ENCODE measurements at regions not wholly inside any gene's neighbourhood (a gene's known extent, or its start where the extent isn't known, plus 50 kb on each side); places are given as distances from the start of the nearest gene placed in this dataset.
"Not testable (repeated sequence)": the region's sequence is repeated elsewhere in the genome, so short reads cannot be mapped to it uniquely, and the experiment has no call there.

DNA sequence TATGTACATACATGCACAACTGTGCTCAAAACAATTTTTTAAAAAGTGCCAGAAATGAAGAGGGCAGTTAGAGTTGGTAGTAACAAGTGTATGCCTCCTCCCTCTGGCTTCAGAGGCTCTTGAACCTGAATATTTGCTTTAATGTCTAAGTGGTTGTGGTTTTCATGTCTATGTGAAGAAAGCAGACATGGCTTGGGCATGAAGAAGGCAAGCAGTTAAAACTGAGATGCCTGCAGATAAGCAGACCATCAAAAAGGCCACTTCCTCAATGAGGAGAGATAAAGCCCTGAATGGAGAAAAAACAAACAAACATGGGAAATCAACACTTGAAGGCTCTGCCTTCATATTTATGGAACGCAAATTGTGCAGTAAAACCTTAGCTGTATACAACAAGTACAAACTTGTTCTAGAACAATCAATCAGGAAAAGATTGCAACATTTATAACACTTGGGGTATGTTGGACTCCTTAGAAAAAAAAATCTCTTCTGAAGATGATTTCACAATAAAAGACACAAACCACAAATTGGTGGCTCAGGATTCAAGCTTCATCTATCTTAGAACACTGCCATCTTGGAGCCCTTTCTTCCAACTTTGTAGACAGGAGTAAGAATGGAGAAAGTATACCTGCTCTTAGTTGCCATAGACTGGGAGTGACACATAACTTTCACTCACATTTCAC lies 52.7 kb upstream of the PLA2G4A start:
- DNase-seq: no peak

DNA sequence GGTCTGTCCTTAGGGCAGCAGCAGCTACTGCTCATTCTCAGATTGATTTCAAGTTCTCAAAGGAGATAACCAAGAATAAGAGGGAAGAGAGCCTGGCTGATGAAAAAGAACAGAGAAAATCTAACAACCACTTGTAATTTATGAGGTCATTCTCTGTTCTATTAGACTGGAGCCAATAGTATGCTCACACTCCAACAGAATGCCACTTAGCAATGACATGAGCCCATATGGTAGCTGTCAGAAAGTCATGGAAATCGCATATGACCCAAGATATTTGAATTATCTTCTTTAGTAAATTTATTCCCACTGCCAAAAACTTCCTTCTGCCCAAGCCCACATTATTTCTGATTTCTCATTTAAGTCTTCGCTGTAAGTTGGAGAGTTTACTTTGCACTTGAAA lies 53.7 kb upstream of the PLA2G4A start:
- DNase-seq: no peak

DNA sequence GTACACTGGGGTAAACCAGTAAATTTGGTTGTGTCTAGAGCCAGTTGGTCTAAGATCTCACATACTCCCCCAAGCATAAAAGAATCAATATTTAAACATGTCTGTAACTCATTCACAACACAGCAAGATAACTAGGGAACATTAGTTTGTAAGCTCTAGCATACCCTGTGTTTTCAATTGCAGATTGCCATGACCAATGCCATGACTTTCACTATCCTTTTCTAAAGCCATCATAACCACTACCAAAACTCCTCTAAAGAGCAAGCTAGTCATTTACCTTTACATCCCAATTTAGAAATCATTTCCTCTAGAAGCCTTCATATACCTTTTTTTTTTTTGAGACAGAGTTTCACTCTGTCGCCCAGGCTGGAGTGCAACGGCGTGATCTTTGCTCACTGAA lies 56.5 kb upstream of the PLA2G4A start:
- DNase-seq: no peak

DNA sequence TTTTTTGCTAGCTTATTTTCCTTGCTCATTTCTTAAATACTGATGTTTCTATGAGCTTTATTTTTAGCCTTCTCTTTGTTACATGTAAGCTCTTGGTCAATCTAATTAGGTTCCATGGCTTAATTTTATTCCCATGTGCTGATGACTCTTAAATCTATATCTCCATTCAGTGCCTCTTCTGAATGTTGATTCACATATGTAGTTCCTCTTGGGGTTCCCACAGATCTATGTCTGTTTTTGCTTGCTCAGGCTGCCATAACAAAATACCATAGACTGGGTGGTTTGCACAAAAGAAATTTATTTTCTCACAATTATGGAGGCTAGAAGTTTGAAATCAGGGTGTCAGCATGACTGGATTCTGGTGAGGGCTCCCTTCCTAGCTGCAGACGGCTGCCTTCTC lies 58.3 kb upstream of the PLA2G4A start:
- DNase-seq: no peak

DNA sequence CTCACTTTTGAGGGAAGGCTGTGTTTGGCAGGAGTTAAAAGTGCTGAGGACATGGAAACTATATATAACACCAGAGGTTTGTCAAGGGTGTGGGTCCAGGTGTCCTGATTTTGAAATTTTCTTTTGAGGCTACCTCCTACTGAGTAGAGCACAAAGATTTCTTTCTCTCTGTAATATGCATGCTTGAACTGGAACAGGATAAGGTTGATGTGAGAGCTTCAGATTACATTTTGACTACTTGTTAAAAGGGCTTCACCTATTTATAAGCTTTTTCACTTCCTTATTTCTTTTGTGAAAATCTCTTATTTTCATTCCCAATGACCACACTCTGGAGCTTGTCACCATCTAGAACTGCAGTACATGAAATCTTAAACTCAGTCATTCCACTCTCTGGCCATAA lies 59.8 kb upstream of the PLA2G4A start:
- no peak for DNase-seq

DNA sequence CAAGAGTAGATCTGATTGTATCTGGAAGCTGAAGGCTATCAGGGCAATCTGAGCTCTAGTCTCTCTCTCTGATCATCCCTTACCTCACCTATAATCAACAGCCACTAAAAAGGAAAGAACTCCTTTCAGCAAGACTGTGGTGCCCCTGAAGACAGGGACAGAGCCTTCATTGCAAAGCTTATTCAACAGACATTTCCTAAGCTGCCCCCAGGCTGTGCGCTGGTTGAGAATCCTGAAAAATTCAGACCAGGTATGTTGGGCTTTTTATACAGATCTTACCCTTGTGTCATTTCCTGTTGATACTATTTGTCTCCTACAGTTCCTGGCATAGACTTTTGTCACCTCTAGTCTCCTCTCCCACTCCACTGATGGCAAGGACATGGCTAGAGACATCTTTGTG lies 63.3 kb upstream of the PLA2G4A start:
- DNase-seq: no peak

DNA sequence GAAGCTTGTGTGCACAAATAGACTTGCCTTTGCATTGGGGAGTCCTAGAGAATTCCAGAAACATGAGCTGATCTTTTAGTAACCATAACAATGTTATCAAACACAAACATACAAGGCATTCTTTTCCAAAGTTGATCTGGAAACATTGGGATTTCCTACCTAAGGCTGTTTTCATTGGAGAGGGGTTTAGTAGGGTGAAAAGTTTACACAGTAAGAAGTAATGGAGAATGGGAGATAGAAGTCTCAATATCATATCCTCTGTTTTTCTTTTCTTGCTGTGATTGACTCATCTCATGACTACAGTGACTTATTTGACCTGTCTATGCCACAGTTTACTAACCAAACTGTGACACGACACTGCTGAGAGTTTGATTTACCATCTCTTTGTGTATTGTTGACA lies 65.6 kb upstream of the PLA2G4A start:
- no peak for DNase-seq

DNA sequence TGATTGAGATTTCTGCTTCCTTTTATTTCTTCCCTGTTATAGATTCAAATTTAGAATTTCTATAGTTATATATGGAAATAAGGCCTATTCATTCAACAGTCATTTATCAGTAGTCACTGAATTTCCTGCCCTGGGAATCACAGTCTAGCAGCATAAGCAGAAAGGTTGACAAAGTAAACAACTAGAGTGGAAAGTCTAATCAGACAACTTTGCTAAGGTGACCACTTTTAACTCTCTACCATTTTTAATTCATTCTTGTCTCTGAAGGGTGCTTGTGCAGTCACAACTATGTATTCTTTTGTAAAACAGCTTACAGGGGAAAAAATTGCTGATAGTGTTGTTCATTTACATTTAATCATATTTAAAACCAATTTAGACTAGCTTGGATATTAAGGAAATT lies 66.1 kb upstream of the PLA2G4A start:
- DNase-seq: peak; percentile 34

DNA sequence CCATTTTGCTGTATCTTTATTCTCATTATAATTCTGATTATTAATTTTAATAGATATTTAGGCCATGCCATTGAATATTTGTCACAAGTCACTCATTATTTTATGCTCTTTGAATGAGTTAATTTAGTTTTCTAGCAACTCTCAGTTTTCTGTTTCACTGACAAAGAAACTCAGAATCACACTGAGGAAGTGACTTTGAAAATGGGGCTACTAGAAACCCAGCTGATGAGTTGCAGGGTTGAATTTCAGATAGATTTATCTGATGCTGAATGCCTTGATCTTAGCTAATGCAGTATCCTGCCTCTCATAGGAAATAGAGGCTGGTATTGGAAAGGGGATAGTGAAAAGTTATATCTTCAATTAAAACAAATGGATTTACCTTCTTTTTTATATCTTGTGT lies 67.4 kb upstream of the PLA2G4A start:
- no peak for DNase-seq

DNA sequence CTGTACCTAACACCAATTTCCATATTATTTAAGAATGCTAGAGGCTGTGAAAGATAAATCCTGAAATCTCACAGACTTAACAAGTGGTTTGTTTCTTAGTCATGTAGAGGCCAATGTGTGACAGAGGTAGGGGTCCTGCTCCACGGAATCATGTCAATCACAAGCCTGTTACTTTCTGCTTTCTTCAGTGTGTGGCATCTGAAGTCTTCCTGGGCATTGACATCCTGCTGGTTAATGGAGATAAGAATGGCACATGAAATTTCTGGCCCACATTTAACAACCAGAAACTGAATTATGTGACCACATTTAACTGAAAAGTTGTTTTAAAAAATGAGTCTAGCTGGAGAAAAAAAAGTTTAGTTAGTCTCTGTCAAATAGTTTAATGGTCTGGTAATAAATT lies 68.3 kb upstream of the PLA2G4A start:
- no peak for DNase-seq

DNA sequence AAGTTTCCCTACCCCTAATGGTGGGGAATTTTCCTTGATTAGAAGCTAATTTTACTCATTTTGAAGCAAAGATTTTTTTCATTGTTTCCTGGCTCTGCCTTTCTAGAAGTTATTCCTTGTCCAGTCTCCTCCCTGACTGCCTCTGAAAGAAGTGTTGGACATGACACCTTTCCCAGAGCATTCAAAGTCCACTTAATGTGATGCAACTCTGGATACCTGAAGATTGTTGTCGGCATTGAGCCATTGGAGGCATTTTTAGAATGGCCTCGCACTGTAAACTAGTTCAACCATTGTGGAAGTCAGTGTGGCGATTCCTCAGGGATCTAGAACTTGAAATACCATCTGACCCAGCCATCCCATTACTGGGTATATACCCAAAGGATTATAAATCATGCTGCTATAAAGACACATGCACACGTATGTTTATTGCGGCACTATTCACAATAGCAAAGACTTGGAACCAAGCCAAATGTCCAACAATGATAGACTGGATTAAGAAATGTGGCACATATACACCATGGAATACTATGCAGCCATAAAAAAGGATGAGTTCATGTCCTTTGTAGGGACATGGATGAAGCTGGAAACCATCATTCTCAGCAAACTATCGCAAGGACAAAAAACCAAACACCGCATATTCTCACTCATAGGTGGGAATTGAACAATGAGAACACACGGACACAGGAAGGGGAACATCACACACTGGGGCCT lies 69.7 kb upstream of the PLA2G4A start:
- not testable (repeated sequence) for DNase-seq

DNA sequence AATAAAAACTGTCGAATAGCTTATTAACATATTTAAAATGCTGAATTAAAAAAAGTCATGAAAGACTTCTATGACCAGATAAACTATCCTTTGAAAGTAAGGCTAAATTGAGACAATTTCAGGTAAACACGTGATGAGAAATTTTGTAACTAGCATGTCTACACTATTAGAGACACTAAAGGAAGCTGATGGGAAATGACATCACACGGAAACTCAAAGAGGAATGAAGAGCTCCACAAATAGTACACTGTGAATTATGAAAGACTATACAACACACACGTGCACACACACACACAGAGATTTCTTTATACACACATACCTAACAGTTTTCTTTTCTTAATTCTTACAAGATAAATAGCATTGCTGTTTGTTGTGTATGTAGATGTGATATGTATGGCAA lies 70.9 kb upstream of the PLA2G4A start:
- DNase-seq: no peak

DNA sequence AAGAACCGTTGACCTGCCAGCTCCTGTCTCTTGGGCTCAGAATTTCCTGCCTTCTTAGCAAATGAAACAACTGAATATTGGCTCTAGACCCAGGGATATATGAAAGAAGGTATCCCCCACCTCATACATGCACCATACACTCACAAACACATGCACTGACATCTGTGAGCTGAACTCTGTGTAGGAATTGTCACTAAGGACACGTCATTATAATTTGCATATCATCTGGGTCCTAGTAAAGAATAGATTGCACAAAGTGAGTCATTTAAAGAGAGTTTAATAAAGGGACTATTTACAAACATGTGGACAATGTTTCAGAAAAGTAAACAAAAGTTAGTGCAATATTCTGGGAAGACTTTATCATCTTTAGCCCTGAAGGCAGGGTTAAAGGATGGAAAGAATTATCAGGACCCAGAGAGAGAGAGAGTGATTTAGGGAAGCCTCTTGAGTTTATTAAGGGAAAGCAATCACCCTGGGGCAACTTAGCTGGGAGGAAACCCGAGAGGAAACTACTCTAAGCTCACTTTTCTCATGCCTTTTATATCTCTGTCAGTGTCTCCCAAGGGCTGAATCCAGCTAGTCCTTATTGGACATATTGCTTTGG lies 74.1 kb upstream of the PLA2G4A start:
- DNase-seq: no peak

DNA sequence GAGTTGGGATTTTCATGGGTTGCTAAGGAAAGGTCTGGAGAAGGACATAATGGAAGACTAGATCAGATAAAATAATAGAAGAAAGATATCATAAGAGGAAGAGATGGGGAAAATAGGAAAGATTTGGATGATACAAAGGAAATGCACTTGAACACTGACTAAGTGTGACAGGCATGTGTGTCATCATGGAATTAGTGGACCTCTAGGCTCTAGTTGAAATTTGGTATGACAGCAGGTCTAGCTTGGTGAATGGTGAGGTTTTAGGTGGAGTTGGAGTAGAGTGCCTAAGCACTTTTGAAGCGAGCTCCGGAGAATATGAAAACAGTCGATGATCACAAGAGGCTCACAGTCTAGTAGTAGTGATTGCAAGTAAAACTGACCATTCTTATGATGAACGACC lies 73.0 kb upstream of the PTGS2 start:
- no peak for DNase-seq

DNA sequence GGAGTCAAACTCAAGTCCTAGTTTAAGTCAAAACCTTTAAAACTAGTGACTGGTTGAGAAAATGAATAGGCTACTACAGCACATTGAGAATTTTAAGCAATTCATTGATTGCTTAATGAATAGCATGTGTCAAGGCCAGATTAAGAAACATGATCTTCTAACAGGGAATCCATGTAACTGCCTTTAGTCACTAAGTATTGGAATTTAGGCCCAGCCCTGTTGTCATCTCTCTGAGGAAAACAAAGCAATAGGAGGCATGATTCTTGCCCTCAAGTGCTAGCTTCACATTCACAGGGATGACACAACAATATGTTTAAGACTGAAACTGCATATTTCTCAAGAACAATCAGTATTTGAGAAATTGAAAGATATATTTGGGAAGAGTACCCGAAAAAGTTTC lies 70.0 kb upstream of the PTGS2 start:
- DNase-seq: no peak

DNA sequence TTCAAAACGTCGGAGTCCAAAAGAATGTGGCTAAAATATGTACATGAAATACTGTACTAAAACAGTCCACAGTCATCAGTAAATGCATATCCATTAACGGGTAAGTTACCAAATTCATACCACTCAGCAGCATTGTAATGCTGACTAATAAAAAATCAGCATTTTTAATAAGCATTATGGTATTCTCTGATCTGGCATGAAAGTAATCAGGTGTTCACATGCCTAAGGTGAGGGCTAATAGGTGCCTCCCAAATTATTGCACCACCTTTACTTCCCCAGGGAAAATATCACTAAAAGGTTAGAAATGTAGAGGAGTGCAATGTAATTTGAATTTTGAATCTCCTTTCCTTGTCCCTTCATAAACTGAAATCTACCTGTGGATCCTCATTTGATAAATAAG lies 69.6 kb upstream of the PTGS2 start:
- DNase-seq: no peak

DNA sequence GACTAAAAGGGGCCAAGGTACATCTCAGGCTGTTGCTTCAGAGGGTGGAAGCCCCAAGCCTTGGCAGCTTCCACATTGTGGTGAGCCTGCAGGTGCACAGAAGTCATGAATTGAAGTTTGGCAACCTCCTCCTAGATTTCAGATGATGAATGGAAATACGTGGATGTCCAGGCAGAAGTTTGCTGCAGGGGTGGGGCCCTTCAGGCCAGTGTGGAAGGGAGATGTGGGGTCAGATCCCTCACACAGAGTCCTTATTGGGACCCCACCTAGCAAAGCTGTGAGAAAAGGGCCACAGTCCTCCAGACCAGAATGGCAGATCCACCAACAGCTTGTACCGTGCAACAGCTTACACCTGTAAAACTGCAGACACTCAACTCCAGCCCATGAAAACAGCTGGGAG lies 67.4 kb upstream of the PTGS2 start:
- DNase-seq: no peak

DNA sequence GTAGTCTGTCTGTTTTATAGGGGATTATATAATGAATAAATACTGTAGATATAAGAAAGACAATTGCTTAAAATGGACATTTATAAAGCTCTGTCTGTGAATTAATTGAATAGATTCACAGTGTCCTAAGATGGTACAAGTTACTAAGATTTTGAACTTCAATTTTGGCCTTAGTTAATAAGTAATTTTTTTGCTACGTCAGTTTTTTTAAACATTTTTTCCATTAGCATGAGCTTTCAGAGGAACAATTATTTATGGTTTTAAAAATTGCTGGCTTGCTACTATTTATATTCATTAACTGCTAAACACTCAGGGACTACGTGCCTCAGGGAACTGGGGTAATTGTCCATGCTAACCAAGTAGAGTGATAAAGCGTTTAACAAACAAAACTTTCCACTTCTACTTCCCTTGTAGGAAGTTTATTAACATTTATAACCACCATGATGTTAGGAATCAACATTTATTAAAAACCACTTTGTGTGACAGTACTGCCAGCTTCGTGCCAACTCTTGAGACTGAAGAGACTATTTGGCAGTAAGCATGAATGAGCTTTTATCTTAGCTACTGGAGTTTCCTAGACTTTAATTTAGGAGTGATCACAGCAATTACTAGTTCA lies 65.4 kb upstream of the PTGS2 start:
- no peak for DNase-seq

DNA sequence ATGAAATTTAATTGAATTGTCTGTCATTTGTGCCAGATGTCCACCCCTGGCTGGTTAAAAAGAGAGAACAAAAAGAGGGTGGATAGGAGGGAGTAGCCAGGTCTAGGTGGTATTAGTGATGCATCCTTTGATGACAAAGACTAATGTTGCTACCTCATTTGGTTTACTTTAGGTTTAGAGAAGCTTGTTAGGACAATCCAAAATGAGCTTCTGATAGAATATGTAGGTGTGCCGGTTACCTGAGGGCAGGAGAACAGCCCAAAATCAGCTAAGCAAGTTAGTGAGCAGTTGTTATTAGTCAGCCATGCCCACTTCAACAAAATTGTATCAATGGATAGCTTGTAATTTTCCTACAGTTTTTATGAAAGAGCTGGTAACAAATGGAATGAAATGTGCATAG lies 61.4 kb upstream of the PTGS2 start:
- DNase-seq: no peak

DNA sequence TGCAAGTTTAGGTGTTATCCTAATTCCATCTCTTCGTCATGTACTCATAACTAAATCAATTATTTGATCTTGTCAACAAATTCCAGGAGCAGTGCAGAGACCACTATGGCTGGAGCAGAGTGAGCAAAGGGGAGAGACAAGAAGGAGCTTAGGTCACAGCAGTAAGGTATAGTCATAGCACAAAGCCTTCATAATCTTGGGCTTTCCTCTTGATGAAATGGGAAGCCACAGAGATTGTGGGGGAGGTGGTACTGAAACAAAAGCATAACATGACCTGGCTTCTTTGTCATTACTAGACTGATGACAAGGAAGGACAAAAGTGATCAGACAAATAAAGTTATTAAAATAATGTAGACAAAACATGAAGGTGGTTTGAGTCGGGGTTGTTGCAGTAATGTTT lies 60.1 kb upstream of the PTGS2 start:
- no peak for DNase-seq

DNA sequence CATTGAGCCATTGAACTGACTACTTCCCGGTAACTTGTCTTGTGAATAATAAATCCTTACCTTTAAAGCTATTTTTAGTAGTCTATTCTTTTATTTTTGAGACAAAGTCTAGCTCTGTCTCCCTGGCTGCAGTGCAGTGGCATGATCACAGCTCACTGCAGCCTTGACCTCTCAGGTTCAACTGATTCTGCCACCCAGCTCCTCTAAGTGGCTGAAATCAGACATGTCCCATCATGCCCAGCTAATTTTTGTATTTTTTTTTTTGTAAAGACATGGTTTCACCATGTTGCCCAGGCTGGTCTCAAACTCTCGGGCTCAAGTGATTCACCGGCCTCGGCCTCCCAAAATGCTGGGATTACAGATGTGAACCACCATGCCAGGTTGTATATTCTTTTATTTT lies 59.3 kb upstream of the PTGS2 start:
- DNase-seq: no peak

DNA sequence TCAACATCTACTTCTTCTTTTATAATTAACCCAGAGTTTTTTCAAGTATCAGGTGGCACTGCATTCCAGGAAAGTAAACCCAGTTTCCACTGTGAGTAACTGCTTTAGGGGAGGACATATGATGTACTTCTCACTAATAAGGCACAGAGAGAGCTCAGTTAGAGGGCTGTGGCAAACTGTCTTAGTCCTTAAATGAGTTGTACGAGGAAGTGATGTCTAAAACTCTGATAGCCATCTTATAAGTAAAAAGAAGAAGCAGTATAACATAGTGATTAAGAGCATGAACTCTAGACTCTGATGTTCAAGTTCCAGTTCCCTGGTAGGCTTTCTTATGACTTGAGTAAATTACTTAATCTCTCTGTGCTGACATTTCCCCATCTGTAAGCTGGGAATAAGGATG lies 58.7 kb upstream of the PTGS2 start:
- DNase-seq: no peak

DNA sequence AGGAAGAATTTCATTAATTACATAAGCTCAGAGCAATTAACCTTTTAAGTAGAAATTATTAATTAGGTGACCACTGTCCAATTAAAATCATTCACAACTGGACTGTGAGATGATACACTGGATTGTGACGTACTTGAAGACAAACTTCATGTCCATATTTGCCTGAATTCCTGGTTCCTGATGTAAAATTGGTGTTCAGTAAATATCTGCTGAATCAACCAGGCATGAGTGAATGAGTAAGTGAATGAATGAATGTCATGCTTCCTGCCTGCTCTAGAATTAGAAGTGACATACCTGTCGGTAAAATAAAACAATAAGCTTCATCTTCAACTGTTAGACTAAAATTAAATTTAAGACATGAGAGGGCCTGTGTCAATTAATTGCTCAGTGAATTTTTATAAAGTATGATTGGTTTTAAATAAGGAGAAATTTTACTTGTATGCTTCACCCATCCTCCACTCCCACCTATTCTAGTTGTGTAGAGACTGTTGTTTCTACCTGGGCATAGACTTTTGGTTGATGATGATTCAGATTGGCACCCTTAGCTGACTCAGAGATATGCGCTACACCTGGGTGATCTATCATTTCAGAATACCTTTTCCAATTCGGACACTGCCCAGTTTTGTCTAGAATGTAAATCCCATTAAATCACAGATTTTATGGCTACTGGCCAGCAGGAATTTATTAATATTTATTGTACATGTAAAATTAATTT lies 56.9 kb upstream of the PTGS2 start:
- no peak for DNase-seq

DNA sequence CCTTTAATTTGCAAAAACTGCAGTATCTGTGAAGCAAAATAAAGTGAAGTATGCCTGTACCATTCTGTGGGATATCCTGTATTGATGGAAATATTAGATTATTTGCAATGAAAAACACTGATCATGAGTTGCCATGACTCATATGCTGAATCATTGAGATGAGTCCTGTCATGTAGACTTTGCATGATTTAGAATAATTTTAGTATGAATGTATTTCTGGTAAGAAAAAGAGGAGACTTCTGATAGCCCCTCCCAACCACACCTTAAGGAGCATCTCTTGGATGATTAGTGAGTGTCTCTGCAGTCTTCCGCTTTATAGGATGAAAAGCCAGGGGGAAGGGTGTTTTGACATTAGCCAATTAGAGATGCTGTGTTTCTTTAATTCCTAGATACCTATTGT lies 55.2 kb upstream of the PTGS2 start:
- DNase-seq: no peak

Data from NCI-H510A treated with DMSO at 0.1 percent for 48 hours (cell line).